ENCODE measurements at regions not wholly inside any gene's neighbourhood (a gene's known extent, or its start where the extent isn't known, plus 50 kb on each side); places are given as distances from the start of the nearest gene placed in this dataset.

DNA sequence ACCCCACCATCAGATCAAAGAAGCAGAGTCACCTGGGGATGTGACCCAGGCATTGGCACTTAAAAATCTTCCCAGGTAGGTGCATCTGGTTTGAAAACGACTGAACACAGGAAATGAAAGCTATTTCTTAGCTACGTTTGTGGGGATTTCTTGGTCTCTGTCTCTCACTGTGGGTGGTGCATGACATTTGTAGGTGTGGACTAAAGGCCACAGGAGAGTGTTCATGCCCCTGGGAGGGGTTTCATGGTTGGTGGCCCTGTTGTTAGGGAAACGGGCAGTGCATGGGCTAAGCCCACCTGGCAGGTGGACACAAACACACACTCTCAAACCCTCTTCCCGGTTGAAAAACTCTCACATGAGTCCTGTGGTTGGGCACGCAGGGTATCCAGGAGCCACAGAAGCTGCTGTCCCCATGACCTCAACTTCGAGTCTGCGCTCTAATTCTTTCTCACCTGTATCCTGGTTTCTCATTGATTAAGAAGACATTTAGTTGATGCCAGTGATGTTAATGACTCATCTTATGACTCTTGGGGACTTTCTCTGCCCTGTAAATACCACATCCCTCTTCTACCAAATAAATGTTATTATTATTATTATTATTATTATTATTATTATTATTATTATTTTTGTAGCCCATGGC is 119.4 kb downstream of the MRPS6 start:
- TF ChIP-seq, protein P1, sequence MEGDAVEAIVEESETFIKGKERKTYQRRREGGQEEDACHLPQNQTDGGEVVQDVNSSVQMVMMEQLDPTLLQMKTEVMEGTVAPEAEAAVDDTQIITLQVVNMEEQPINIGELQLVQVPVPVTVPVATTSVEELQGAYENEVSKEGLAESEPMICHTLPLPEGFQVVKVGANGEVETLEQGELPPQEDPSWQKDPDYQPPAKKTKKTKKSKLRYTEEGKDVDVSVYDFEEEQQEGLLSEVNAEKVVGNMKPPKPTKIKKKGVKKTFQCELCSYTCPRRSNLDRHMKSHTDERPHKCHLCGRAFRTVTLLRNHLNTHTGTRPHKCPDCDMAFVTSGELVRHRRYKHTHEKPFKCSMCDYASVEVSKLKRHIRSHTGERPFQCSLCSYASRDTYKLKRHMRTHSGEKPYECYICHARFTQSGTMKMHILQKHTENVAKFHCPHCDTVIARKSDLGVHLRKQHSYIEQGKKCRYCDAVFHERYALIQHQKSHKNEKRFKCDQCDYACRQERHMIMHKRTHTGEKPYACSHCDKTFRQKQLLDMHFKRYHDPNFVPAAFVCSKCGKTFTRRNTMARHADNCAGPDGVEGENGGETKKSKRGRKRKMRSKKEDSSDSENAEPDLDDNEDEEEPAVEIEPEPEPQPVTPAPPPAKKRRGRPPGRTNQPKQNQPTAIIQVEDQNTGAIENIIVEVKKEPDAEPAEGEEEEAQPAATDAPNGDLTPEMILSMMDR (IDR thresholded peaks at IDR 0.05): no peak

DNA sequence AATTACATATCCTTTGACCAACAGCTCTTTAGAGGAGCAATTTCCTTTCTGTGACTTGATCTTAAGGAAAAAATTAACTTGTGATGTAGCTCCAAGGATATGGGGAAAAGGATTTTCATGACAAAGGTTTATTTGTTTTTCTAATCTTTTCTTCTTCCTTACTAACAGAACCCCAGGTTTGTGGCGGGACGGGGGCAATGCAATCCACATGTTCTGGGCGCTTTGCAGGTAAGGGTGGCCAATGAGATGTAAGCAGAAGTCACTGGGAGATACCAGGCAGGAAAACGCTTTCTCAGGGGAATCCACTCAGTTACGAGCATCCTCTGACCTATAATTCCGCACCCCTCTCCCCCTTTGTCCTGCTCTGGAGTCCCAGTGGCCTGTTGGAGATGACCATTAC is 122.0 kb downstream of the MRPS6 start:
- TF ChIP-seq, protein P1 (IDR thresholded peaks at IDR 0.05): no peak

DNA sequence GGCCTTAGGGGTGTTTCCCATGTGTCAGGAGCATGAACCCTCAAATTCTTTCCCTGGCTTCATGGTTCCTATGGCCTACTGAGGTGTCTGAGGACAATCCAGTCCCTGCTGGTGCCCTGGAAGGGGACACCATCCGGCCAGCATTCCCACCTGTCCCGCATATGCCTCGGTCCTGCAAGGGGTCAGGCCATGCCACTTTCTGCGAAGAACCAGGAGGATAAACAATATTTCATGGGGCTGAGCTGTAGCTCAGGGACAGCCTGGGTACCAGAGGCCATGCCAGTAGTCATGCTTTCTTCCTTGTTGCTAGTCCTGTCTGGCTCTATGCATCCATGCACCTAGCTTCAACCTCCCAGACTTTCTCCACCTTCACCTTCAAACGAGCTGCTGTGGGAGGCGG is 123.6 kb downstream of the MRPS6 start:
- TF ChIP-seq, protein P1 (IDR thresholded peaks at IDR 0.05): no peak

- TF ChIP-seq, protein P1 (IDR thresholded peaks at IDR 0.05): no peak
Observed at GRCh38 chr21:34197561-34197960, 124.2 kb downstream of the MRPS6 start.

- TF ChIP-seq, protein P1 (IDR thresholded peaks at IDR 0.05): no peak
Observed at GRCh38 chr21:34198231-34199120, 125.1 kb downstream of the MRPS6 start.

DNA sequence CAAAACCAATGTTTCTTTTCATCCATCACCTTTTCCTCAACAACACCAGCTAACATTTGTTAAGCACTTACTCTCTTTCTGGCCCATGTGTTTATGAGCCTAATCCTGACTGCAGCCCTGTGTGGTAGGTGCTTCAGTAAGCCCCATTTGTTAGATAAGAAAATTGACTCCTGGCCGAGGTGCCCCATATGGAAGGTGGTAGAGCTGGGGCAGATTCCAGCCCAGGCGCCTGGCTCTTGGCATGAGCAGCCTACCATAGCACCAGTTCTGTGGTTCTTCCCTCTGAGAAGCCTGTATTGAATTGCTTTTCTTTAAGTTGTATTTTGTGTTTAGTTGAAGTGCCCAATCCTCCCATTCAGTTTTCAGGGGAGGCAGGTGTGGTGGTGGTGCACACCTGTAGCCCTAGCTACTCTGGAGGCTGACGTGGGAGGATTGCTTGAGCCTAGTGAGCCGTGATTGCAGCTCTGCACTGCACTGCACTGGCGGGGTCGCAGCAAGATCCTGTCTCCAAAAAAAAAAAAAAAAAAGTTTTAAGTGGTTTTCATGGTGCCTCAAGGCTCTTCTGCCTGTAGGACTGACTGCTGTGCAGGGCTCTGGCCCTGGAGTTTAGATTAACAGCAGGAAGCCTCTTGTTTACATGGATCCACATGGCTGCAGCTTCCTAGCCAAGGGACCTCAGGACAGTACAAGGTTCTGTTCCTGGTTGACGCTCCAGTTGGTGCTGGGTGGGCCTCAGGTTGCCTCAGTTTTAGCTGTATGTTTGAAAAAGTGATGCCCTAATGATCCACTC is 125.9 kb downstream of the MRPS6 start:
- TF ChIP-seq, protein P1 (IDR thresholded peaks at IDR 0.05): no peak

DNA sequence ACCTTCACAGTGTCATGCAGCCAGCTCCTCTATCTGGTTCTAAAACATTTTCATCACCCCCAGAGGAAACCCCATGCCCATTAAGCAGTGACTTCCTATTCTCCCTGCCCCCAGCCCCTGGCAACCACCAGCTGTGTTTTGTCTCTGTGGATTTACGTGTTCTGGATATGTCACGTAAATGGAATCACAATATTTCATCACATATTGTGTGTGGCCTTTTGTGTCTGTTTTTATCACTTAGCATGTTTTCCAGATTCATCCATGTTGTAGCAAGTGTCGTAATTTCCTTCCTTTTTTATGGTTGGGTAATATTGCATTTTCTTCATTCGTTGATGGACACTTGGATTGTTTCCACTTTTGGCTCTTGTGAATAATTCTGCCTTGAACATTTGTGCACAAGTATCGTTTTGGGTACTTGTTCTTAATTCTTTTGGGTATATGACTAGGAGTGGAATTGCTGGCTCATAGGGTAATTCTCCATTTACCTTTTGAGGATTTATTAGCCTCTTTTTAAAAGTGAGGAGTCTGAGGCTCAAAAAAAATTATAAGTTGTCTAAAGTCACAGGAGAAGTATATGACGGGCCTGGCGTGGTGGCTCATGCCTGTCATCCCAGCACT is 127.0 kb downstream of the MRPS6 start:
- TF ChIP-seq, protein P1 (IDR thresholded peaks at IDR 0.05): no peak

All from LNCAP (cell line).